ENCODE measurements at regions not wholly inside any gene's neighbourhood (a gene's known extent, or its start where the extent isn't known, plus 50 kb on each side); places are given as distances from the start of the nearest gene placed in this dataset.
"Not testable (repeated sequence)": the region's sequence is repeated elsewhere in the genome, so short reads cannot be mapped to it uniquely, and the experiment has no call there.

DNA sequence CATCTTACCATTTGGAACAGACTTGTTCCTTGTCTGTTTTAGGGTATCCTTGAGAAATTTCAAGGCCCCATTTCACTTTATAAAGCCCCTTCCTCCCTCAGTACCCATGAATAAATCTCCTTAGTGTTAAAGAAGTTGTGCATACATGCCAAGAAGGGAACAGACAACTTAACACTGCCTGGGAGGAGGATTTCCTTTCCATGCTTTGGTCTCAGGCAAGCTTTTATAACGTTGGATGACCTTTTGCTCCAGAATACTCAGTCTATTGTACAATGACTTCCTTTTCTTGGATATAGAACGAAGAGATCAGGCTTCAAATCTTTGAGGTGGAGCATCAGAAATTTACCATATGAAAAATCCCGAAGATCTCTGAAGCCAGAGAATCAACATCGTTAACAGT lies 551.4 kb downstream of the PRKD1 start:
- no peak for DNase-seq (ENCODE audit: low spot score)

DNA sequence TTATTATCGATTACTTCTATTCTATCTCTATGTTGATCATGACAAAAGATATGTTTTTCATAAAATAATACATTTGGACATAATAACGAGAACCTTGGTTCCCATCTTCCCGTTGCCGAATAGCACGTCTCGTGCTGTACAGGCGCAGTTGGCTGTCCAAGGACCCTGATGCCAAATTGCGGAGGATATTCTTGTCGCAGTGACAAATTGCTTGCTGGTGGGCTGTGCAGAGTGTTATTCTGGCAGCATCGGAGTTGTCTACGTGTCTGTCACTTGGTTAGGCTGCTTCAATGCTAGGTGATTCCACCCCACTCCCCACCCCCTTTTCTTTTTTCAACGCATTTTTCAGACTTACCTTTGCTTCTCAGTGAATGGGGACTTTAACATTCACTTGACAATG lies 546.8 kb downstream of the PRKD1 start:
- DNase-seq (ENCODE audit: low spot score): no peak

DNA sequence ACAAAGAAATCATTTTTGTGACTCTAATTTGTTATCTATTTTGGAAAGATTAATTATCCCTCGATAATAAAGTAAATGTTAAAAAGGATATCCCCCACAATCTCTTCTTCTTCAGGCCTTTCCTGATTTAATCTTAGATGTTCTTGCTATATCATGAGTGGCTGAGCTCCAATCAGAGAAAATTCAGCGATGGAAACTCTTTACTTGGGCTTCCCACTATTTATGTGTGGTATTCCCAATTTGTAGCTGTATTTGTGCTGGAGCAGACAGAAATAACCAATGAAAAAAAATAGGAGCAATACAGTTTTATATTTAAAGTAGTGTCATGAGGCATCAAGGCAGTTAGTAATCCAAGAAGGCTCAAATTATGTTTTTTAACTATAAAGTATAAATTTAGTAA lies 539.1 kb downstream of the PRKD1 start:
- no peak for DNase-seq (ENCODE audit: low spot score)

DNA sequence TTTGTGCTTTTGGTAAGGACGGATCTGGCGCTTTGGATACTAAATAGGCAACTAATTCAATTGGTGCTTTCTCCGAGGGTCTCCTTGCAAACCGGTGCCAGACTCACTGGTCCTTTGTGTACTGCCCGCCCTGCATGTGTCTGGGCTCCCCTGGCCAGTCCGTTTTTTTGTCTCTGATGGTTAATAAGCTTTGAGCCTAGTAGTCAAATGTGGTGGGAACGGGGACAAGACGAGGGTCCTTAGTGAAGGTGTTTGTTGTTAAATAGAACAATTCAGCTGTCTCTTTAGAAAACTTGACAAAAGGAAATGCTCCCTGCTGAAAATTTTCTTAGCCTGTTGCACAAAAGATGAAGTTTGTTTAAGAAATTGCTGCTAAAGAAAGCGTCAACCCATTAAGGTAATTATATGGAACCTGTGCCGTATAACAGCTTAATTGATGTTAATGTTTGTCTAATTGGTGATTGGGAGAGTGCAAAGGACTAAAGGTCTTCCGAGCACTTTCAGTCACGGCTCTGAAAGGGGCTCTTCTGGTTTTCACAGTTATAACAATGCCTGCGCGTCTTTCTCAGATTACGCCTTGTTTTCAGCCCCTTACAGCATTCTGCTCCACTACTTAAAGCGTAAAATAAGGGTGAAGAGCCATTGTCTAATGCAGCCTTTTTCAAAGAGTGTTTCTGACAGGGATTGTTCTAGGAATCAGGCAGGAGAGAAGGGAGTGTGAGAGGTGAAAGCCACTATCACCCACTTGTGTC lies 537.4 kb downstream of the PRKD1 start:
- no peak for DNase-seq (ENCODE audit: low spot score)

DNA sequence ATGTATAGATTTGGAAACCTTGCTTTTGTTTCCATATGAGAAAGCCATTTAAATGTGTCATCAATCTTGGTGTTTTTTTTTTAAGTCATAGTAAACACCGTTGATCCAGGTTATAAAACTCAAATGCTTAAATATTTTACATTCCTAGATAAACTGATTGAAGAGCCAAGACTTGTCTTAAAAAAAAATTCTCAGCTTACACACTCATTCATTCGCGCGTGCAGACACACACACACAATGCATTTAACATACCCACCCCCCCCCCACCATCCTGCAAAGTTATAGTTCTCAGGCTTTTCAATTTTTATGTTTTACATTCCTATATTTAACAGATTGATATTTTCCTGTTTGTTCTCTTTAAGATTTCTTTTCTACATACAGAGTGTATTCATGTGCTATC lies 536.4 kb downstream of the PRKD1 start:
- DNase-seq (ENCODE audit: low spot score): no peak

DNA sequence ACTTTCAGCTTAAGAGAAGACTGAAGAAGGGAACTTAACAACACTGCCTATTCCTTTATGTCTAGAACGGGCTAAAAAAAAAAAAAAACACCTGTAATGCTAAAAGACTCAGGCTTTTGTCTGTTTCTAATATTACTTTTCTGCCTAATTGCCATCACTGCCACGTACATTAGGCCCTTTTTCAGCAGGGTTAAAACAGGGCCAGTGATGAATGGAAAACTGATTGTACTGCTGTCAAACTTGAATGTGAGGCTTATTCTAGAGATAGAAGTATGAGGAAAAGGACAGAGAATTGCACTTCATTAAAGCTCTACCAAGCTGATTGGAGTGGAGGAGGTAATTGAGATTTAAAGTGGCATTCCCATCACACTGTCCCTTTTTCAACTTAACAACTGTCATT lies 535.8 kb downstream of the PRKD1 start:
- DNase-seq (ENCODE audit: low spot score): no peak

DNA sequence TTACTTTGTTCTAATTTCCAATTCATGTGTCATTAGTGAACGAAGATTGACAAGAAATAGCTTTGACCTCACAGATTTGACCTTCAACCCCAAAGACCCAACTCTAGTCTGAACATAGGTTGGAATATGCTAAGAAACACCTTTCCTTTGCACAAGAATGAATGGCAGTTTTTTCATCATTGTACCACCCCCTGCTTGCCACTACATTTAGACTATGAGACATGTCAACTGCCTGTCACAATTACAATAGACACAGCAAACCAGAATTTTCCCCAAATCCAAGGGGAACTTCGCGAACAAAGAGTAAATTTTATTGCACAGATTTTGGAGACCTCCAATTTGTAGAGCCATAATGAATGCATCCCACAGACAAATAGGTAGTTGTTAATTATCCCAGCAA lies 535.4 kb downstream of the PRKD1 start:
- no peak for DNase-seq (ENCODE audit: low spot score)

DNA sequence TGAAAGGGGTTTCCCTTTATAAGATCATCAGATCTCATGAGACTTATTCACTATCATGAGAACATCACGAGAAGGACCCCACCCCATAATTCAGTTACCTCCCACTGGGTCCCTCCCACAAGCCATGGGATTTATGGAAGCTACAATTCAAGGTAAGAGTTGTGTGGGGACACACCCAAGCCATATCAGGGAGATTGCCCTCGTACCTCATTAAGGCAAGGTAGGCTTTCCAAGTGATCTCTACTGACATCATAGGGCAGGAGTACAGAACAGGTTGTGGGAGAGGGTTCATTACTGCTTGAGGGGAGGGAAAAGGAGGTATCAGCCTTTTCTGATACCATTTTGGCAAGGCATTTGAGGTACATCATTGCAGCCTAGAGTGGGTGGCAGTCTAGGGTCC lies 524.6 kb downstream of the PRKD1 start:
- DNase-seq (ENCODE audit: low spot score): no peak

DNA sequence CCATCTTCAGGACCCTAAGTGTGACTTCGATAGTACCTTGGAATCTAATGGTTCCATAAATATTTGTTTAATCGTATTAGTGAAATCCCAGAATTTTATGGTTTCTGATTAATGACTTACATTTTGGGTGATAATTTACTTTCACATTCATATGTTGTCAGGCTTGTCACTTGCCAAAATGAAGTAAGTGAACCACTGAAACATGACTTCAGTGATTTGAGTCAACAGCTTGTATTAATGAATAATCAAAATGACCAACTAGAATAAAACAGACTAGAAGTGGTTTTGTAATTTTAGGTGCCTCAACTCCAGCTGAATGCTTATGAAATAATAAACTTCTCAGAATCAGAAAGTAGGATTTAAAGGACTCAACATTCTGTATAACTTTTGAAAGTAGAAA lies 517.1 kb downstream of the PRKD1 start:
- no peak for DNase-seq (ENCODE audit: low spot score)

DNA sequence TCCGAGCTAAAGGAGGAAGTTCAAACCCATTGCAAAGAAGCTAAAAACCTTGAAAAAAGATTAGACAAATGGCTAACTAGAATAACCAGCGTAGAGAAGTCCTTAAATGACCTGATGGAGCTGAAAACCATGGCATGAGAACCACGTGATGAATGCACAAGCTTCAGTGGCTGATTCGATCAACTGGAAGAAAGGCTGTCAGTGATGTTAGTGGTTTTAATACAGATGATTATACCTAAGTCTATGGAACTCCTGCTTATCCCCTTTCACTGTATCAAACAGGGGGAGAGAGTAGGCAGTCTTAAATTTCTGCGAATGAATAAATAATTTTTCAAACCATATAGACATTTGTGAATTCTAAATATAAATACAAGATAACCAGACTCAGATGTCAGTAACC lies 512.7 kb downstream of the PRKD1 start:
- DNase-seq (ENCODE audit: low spot score): not testable (repeated sequence)

DNA sequence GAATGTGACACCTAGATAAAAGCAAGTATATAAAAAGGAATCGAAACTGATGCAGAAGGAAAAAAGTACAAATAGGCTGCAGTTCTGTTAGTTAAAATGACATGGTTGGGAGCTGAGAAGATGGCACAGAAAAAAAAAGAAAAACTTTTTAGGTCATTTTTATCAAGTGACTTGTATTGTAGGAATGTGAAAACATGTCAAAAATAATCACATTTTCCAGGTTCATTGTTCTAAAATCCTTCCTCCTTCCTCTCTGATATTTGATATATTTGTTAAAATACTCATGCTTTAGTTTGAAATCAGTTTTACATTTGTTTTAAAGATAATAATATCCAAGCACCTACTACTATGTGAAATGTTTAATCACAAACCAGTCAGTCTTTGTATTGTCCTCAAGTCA lies 507.9 kb downstream of the PRKD1 start:
- no peak for DNase-seq (ENCODE audit: low spot score)

DNA sequence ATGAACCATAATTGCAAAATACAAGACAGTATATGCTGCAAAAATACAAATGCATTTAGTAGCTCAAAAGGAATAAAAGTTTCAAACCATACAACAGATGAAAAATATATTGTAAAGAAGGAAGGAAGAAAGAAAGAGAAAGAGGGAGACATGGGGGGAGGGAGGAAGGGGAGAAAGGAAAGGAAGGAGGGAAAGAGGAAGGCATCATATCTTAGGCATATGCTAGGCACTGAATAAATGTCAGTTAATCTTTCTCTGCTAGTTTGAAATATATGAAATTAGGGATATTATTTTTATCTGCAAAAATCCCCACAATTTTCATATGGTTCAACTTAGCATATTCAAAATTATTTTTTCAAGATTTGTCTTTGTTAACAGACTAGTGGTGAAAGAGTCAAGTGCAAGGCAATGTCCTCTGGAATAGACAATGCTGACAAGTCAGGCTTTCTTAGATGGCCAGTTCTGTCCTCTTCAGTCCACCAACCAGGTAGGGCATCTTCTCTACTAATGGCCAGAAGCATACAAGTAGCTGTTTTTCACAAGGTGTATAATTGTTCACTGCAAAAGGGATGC lies 506.4 kb downstream of the PRKD1 start:
- no peak for DNase-seq (ENCODE audit: low spot score)

DNA sequence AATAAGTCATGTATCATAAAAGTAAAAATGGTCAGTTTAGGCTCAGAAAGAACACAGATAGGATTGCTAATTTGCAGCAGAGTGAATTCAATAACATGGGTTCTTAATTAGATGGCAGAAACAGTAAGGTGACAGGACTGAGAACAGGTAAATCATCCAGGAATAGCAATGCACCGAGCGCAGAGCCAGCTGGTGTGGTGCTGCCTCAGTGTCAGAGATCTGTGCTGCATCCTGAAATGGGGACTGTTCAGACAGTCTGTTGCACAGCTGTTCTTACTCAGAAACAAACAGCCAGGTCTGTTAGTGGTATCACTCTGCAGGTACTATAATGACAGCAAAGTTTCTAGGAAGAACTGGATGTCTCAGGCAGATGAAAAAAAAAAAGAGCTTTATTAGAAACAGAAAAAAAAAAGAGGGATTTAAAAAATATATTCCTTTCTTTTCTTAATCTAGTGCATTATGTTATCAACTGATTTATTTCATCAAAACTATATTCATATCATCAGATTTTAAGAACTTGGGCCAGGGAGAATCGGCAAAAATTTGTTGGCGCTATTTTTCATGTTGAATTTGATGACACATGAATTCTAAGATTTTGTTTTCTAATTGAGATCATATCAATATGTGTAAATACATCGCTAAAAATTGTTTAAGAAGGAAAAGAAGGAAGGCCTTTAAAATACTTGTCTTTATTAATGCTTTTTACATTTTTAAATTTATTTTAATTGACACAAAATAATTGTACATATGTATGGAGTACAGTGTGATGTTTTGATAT lies 501.8 kb downstream of the PRKD1 start:
- DNase-seq (ENCODE audit: low spot score): no peak

DNA sequence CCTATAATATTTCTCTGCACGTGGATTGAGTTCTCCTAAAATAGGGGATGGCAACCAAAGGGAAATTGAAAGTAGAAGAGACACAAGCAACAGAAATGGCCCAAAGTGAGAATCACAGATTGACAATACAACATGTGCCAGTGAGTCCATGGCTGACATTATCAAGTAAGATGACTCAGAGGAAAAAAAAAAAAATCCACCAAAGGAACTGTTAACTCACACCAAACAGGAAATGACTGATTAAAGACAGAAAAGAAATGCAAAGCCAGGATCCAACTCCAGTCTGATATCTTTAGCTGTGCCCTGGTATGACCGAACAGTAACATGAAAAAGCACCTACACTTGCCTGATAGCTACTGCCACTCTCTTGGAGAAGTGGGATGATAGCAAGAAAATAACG lies 485.0 kb downstream of the PRKD1 start:
- DNase-seq (ENCODE audit: low spot score): no peak

DNA sequence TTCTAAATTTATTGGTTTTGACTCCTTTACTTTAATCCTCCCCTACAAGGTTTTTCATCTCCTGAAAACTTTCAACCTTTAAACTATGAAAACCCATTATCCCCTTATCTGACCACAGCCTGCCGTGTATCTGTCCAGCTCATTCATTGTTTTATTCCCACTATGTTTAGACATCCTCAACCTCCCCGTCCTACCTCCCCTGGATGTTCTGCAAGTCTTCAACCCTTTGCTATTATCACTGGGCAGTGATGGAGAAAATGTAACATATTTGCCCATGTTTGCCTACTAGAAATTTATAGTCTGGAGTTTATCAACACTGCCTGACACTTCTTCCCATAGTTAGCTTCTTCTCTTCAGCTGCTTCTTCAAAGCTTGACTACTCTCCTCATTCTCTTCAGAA lies 483.4 kb downstream of the PRKD1 start:
- DNase-seq (ENCODE audit: low spot score): no peak

DNA sequence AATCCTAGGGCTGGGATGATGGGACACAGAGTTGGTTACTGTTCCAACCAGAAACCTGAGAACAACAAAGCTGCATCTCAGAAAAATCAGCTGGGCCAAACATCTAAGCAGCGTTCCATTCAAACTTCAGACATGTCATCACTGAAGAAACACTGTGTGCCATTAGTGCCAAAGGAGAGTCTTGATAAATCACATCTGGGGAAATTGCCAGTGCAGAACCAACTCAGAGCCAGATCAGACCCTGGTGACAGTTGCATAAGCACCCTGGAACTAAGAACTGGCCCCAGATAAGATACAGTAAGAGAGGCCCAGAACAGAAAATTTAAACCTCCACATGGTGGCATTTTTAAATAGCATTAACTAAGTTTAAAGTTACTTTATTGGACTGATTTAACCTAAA lies 482.8 kb downstream of the PRKD1 start:
- DNase-seq (ENCODE audit: low spot score): no peak

DNA sequence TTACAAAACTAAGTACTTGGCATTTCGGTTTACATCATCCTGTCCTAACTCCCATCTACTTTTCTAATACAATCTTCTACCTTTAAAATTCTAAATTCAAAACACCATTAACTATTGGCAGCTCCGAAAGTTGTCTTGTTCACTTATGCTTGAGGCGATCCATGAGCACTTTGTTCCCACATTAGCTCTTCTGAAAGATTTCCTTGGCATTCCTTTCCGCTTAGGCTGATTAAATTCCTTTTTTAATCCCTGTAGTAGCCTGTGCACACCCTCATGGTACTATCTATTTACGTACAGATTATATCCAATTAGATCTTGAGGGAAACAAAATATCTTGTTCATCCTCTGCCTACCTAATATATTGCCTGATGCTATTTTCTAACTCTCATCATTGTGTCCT lies 480.7 kb downstream of the PRKD1 start:
- no peak for DNase-seq (ENCODE audit: low spot score)

DNA sequence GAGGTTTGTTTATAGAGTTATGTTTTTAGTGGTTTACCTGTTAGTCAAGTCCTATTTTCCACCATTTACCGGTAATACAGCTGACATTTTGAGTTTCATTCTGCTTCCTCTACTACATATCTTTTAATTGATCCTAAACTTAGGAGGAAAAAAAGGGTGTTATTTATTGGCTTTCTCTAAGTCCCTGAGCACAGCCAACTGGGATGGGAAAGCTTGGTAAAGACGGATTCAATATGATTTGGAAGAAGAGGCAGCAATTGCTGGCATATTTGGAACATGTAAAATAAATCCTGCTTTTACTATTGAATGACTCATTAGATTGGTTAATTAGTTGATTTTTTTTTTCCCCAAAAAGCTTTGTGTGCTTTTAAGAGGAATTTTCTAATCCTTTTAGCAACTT lies 475.7 kb downstream of the PRKD1 start:
- DNase-seq (ENCODE audit: low spot score): no peak

DNA sequence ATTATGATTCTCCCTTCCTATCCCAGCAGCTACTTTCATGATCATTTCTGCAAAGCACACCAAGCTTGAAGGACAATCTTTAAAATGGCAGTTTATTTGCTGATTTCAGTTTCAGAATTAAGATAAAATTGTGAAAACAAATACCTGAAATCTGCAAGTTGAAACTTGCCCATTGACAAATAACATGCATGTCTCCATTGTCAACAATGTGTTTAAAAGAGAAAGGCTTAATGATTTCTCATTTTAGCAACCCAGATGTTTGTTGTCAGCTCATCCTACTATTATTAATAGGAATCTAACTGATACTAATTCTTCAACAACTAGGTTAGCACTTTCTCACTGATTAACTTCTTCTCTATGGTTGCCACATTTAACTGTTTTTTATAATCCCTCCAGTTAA lies 474.6 kb downstream of the PRKD1 start:
- no peak for DNase-seq (ENCODE audit: low spot score)

DNA sequence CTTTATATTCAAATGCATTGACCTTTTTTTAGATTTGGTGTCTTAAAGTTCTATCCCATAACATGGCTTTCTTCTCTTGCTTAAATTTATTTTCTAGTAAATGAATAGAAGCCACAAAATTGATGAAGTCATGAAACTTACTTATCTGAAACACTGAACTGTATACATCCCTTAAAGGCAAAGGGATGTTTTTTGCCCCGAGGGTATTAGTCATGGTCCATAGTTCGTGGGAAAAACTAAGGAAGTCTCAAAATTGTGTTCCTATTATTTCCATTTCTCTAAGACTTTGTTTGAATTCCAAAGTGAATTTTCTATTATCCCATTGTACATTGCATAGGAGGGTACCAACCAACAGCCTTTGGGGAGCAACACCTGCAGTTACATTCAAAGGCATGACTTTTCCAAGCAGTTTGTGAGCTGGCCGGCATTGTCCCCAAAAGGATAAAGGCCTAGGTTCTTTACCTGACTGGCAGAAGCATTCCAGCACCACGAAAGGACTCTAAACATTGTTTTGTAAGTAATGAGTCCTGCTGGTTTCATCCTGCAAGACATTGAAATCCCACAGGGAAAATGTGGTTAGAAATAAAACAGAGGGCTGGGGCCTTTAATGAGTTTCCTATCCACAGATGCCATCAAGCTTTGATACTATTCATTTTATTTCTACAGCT lies 473.5 kb downstream of the PRKD1 start:
- DNase-seq (ENCODE audit: low spot score): no peak

DNA sequence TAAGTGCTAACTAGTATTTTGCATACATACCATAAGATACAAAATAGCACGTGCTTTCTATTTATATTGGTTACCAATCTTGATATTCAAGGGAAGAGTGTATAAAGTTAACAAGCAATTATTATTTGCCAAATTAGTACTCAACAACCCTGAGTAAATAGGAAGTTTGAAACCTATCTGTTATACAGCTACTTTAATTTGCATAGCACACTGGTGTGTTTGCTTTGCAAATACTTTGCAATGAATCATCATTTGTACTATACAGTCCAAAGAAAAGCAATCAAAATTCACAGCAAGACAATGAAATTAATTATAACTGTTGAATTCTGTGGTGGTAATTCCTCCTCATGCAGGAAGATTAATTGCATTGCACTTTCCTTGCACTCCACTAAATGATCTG lies 469.1 kb downstream of the PRKD1 start:
- DNase-seq (ENCODE audit: low spot score): no peak

DNA sequence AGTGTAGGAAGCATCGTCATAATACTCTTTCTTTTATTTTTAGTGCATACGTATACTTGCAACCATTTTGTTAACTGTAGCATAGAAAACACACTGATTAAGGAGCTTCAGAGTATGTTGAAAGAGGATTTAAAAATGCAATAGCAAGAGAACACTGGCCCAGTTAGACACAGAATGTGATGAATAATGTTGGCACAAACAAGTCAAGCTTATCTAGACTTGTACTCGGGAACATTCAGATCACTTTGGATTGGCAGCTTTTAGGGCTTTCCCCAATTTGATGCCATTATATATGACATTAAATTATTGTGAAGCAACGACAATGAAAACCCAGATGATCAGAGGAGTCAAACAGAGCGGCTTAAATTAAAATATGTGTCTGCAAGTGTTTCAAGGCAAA lies 468.1 kb downstream of the PRKD1 start:
- no peak for DNase-seq (ENCODE audit: low spot score)

DNA sequence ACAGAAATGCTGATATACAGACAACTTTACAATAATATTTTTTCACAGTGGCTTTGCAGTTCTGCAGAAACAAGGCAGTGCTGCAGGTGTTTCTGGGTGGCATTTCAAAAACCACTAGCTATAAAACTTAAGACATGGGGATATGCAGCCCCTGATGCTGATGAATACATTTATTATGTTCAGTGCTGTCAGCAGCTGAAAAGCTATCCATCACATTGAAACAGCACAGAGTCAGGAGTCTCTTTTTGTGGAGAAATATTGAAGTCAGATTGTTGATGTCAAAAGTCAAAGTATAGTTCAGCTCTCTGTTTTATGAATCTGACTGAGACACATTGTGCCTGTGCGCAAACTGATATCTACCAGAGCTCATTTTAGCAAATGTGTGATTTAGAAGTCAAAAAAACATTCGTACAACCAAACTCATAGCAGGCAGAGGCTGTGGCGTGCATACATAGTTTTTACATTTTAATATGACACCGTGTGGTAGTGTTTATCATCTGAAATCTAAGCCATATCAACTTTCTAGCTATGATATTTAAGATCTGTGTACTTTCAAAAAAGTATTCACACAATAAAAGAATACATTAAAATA lies 467.6 kb downstream of the PRKD1 start:
- DNase-seq (ENCODE audit: low spot score): no peak

Data from HuH-7 (cell line).